HG02623 (cell line): ENCODE measurements at regions not wholly inside any gene's neighbourhood (a gene's known extent, or its start where the extent isn't known, plus 50 kb on each side); places are given as distances from the start of the nearest gene placed in this dataset.

Source experiments
- ATAC-seq: cut with Tn5 transposase; IDR thresholded peaks from one replicate; pipeline ENCODE4 v1.9.1; 2021; ENCODE audit warnings: moderate library complexity; ENCODE audit not compliant: unreplicated experiment

DNA sequence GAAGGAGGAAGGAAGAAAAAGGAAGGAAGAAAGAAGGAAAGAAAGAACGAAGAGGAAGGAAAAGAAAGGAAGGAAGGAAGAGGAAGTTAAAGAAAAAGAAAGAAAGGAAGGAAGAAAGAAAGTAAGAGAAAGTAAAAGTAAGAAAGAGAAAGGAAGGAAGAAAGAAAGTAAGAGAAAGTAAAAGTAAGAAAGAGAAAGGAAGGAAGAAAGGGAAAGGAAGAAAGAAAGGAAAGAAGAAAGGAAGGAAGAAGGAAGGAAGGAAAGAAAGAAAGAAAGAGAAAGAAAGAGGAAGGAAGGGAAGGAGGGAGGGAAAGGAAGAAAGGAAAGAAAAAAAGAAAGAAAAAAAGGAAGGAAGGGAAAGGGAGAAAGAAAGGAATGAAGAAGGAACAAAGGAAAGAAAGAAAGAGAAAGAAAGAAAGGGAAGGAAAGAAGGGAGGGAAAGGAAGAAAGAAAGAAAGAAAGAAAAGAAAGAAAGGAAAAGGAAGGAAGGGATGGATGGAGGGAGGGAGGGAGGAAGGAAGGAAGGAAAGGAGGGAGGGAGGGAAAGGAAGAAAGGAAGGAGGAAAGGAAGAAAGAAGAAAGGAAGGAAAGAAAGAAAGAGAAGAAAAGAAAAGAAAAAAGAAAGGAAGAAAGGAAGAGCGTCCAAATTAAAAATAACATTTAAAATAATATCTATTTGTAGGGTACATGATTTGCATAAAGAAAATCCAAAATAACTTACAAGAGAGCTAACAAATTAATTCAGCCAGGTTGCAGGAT lies 827.9 kb downstream of the TSN start:
- ATAC-seq: no peak

DNA sequence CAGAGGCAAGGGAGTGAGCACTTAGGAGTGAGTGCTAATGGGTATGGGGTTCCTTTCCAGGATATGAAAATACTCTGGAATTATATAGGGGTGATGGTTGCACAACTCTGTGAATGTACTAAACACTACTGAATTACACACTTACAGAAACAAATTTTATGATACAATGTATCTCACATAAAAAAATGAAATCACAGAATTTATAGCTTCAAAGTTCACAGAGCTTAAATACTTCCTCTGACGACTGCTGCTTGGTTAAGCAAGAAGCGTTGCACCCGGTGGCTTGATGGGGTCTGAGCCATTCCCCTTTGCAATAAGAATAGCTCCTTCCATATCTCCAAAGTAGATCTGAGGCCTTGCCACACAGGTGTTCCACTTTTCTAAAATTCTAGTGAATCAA lies 835.1 kb downstream of the TSN start:
- no peak for ATAC-seq

DNA sequence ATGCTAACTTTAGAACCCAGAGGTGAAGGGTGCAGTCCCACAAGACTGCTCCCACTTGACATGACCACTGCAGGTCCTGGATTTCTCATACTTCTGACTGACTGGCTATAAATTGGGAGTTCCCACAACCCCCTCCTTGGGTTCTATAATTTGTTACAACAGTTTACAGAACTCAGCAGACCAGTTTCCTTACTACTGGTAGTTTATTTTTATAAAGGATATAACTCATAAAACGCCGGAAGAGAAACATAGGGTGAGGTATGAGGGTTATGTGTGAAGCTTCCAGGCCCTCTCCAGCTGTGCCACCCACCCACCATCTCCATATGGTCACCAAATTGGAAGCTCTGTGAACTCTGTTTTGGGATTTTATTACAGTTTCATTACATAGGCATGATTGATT lies 839.6 kb downstream of the TSN start:
- no peak for ATAC-seq

DNA sequence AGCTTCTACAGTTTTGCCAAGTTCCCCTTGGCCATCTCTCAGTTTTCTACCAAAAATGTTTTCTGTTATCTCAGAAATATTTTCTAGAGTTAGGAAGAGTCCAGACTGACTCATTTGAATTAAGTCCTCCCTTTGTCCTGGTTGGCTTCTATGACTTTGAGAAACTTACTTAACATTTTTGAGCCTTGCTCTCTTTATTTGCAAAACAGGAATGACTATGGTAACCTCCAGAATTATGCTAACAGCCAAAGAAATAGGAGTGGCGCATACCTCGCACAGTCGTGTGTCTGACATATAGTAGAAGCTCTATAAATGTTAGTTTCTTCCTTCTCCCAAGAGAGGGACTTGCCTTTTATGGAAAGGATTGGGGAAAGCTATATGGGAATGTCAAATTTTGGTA lies 841.1 kb downstream of the TSN start:
- no peak for ATAC-seq

DNA sequence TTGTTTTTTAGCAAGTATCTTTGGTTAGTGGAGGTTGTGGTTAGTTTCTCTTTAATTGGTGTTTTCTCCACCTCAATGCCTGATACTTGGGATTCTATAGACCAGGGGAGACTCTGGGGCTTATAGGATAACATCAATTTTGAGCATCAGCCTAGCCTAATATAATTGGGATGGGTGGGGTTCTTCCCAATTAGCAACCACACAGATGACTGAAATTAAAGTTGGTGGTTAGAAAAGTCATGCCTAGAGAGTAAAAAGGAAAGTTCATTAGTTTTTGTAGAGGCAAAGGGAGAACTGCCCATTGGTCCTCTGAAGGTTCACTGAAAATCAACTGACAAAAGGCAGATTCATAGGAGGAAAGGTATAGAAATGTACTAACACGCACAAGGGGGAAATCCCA lies 843.3 kb downstream of the TSN start:
- ATAC-seq: no peak

DNA sequence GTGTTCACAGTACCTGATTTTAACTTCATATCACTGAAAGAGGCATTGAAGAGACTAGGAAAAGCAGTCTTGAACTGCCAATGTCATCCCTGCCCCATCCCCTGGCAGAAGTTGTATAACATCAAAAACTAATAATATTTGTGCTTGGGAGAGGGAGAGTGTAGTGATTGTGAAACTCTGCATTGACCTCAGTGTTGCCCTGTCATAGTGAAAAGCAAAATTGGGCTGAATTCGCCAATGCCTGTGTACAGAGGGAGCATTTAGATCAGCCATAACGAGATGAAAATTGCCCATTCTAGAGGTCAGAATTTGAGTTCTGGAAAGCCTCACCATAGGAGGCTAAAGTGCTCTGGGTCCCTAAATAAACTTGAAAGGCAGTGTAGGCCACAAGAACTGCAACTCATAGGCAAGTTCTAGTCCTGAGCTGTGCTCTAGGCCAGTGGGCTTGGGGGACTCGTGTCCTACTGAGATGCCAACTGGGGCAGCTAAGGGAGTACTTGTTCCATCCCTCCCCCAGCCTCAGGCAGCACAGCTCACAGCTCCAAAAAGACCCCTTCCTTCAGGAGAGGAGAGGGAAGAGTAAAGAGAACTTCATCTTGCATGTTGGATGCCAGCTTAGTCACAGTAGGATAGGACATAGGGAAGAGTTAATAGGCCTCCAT lies 855.6 kb downstream of the TSN start:
- ATAC-seq: no peak

DNA sequence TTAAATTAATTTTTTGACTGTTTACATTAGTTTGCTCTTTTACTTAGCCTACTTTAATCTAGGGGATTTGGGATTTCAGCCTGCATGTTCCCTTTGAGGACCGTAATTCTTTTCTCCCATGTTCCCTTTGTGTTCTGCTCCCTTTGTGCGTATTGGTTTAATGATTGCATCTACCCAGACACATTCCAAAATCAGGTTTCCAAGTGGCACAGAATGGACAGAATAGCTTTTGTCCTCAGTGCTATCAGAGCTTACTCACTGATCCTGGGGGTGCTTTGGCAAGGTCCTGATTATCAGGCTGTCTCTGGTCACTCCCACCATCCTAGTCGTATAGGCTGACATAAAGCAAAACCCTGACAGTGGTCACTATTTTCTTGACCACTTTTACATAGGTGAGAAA lies 867.5 kb downstream of the TSN start:
- ATAC-seq: no peak

DNA sequence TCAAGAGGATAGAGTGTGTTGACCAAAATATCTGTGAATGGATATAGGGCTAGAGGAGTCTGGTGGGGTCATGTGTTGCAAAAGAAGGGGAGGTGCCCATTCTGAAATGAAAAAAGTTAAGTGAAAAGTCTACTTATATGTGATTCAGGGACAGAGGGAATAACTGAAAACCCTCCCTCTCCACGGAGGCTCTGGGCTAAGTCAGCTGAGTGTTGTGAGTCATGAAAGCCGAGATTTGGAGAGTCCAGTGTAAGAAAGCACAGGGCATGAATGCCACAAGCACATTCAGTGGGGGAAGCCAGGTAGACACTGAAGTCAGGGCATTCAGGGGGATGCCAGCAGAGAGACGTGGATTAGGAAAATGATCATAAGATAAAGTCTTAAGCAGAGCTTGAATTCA lies 871.9 kb downstream of the TSN start:
- no peak for ATAC-seq

DNA sequence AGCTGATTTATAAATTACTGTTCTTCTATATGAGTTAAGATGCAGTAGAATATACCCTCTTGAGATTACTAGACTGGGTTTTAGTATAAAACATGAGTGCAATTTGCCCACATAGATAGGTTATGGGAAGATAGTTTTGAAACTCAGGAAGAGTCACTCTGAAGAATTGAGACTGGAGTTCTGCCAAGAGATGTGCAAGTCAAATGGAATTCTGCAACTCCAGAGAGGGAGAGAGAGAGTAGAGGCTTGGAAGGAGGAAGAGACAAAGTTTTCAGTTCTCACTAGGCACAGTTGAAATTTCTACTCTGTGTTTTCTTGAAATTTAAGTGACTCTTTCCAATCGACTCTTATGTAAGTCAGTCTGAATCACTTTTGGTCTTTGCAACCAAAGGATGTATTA lies 878.8 kb downstream of the TSN start:
- ATAC-seq: no peak

DNA sequence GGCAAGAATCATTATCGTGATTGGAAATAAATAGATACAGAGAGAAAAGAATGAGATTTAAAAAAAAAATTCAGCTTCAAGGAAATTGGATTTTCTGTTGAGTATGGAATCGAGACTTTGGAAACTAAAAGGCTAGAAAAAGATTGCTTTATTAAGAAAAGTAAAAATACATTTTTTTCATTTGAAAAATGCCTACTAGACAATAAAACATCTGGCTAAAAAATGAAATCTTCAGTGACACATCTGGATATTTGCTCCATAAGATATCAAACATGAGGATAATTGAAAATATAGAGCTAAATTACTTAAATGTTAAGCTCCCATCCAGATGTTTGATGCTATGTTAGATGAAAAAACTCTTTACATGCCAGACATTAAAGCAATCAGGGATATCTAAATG lies 879.5 kb downstream of the TSN start:
- no peak for ATAC-seq

DNA sequence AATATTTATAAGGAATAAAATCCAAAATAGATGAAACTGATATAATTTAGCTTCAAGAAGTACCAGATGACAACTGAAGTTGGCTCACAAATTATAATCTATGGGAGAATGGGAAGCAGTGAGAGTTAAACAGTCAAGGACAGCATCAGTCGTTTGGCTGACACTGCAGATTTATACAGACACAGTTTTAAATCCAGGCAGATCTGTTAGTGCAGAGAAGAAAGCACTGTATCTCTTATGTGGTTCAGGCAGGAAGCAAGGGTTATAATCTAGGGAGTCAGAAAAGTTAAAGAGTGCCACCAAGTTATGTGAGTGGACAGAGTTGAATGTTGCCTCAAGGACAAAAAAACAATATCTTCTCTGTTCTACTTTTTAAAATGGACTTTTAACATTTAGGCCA lies 880.2 kb downstream of the TSN start:
- no peak for ATAC-seq

DNA sequence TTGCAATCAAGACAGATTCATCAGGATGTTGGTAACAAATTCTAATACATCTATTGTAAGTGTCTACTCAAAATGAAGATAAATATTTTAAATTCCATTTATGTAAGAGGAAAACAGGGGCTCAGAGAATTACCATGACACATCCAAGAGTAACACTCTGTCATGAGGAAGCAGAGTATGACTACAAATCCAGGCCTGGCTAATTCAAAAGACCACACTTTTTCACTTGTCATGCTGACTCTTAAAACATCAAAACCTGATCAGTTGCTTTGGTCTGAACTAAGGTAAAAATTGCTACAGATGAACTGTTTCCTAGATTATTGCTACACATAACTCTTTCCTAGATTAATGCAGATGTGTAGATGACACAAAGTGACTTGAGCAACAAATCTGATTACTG lies 880.6 kb downstream of the TSN start:
- ATAC-seq: no peak

DNA sequence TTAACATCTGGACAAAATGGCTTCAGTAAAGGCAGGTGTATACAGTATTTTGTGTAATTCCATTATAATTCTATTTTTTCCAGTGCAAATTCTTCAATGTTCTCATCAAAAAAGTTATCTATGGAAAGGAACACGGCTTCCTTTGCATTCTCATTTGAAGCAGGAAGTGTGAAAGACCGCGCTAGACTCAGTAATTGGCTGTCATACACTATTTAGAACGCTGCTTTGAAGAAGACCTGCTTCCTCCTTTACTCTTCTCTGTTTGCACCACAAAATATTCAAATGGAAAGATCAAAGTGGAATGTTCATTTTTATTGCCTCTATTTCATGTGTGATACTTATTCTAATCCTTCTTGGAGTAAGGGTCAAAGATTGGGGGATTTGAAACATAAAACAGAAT lies 883.7 kb downstream of the TSN start:
- ATAC-seq: no peak

DNA sequence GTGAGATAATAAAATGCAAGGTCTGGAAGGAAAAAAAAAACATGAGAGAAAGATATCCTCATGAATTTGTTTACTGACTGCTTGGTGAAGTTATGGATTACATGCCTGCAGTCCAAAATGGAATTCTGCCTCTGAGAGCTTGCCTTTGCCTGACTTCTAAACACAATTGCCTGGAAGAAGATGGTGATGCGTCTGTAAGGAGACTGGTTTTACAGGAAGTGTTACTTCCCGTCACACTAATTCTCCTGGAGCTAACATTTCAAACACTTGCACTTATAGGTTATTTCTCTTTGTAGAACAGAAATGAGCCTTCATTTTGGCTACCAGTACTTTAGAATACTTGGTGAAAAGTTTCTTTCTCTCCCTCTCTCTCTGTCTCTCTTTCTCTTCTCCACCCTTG lies 884.3 kb downstream of the TSN start:
- no peak for ATAC-seq

DNA sequence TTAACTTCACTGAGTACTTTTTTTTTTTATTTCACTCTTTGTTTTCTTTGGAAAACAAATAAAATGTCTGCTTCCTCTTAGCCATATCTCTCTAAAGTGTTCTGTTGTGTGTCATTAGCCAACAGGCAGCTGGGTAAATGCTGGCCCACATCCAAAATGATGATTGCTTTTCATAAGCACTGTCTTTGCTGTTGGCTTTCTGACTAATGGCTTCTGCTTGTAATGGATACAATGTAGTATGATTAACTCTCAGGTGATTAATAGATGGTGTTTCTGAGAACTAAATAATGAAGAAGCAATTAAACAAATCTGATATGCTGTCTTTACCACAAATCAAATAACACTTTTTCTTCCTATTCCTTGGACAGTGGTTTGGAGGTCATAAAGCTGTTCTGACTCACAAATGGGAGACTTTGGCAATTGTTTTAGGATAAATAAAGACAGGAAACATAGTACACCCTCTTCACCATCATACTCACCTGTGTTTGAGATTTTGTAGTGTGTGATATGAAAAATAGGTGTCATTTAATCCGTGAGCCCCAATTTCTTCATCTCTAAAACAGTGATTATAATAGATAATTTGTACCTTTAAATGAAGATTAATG lies 888.4 kb downstream of the TSN start:
- ATAC-seq: no peak

DNA sequence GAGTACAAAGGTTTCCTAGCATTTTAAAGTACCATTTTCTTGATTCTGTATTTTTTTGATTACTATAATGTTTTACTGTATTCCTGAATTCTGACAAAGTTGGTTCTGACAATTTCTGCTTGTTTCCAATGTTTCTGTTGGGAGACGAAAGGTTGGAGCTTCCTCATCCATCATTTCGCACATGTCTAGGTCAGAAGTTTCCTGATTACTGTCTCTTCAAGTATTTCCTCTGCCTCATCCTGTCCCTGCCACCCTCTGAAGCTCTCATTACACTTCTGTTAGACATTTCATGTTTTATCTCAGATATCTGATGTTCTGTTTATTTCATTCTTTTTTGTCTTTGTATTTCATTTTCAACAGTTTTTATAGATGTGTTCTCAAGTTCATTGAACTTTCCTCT lies 895.8 kb downstream of the TSN start:
- no peak for ATAC-seq

DNA sequence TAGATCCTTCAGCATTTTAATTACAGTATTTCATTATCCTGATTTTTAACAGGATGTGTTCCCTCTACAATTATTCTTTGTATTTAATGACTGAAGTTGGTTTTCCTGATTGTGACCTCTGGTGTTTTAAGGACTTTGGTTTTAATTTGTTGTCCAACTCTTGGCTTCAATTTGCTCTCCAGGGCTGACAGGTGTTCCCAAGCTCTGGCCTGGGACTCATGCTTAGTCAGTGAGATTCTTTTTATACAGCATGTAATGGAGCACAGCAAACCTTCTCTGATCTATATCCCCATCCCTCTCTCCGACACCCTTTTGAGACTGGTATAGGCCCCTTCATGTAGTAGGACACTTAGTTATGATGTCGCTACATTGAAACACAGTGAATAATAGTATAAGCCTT lies 896.3 kb downstream of the TSN start:
- no peak for ATAC-seq

DNA sequence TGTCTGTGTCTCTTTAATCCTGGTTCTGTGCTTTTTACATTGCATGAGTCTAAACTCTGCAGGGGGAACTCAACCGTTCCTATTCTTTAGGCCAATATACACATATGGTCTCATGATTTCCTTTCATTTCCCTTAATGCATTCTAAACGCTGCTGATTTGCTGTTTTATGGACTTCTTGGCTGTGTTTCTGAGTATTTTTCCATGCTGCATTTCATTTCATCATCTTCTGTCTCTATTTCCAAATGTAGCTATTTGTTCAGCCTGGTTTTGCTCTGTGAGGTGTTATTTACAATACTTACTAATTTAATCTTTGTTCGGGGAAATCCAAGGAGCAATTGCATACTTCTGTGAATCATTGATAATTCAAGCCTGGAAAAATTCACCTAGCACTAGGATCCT lies 897.2 kb downstream of the TSN start:
- ATAC-seq: no peak

DNA sequence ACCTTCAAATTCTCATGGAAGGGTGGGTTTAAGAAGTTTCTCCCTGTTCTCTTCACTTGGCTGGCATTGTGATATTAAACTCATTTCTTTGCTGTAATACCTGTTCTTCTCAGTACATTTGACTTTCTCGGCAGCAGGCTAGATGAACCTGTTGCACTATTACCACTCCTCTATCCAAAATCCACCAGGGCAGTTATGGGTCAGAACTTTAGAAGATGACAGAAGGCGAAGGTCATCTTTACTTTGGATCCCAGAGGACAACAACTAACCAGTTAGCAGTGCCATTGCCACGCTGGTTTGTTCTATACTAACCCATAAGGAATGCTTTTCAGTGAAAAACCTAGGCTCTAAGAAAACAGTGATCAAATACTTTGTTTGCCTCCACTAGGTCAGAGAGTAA lies 901.0 kb downstream of the TSN start:
- ATAC-seq: no peak

DNA sequence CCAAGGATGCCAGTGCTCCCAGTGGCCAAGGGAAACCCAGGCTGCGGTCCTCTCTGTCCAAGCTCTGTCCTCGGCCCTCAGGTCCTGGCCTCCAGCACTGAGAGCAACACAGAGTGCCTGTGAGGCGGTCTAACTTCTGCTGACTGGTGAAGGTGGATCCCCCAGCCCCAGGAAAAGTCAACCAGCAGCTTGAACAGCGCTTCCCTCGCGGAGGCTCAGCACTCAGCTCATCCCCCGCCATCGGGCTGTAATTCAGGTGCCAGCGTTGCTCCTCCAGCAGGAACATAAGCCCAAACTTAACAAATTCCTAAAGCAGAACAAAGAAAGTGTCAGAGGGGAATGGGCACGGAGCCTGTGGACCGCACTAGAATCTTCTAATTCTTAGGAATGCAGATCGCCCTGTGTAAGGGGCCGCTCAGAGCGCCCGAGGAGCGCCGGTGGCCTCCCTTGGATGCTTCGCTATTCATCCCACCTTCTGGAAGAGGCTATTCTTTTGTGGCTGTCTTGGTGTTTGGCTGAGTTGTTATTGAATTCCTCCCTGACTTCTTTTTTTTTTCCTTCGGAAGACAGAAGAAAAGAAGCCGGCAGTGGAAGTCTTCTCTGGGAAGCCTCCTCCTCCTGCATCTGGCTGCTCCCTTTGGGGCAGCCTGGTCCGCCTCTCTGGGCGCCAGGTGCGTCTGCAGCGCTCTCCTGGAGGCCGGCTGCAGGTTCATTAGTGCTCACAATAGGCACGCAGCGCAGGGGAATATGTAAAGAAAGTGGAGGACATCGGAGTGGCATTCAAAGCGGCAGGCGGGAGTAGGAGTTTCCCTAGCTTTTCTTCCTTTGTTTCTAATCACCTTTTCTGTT lies 905.6 kb downstream of the TSN start:
- ATAC-seq: no peak

DNA sequence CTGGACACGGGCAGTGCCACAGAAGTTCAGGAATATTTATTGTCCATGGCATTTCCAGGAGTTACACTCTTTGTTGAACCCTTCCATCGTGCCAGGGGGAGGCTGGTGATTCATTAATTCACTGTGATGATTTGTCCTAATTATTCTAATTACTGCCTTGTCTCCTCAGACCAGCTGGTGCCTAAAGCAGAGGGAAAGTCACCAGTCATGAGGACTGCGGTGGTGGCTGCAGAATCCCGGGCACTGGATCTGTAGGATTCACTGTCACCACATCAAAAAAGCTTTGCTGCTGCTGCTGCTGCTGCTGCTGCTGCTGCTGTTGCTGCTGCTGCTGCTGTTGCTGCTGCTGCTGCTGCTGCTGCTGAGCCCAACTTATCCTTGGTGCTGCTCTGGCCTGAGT lies 908.2 kb downstream of the TSN start:
- no peak for ATAC-seq

DNA sequence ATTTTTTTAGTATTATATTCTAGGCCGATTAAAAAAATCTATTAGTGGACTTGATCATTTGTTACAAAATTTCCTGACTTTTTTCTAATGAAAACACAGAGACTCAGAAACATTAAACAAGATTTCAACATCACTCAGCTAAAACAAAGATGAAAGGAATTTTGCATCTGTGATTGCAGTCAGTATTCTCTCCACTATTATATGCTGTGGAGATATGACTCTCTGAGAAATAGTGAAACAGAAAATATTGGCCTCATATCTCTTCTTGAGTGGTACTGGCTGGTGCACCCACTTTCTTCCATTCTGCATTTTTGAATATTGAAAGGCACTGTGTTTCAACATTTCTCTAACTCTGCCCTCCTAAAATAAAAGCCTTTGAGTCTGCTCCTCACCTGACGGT lies 914.2 kb downstream of the TSN start:
- ATAC-seq: no peak
